ENCODE measurements at regions not wholly inside any gene's neighbourhood (a gene's known extent, or its start where the extent isn't known, plus 50 kb on each side); places are given as distances from the start of the nearest gene placed in this dataset.

GRCh38 chr20:58004146-58004545, 224.3 kb downstream of the ANKRD60 start (continued):
- TF ChIP-seq CHD7 (IDR thresholded peaks at IDR 0.05; ENCODE audit: insufficient replicate concordance, low read length) = no peak
- TF ChIP-seq TEAD4 (IDR thresholded peaks at IDR 0.05; ENCODE audit: low read depth, low read length) = no peak

Measured in H1 (cell line).